Type B pancreatic cell (in vitro differentiated cells): ENCODE measurements at regions not wholly inside any gene's neighbourhood (a gene's known extent, or its start where the extent isn't known, plus 50 kb on each side); places are given as distances from the start of the nearest gene placed in this dataset.

Experiments used
- DNase-seq: peaks from one replicate; pipeline ENCODE4 v3.0.0; 2021; ENCODE audit warnings: mixed read lengths; ENCODE audit not compliant: unreplicated experiment; ENCODE audit errors: extremely low spot score
- H3K27ac Mint-ChIP-seq: 2 replicates; pipeline ENCODE4 v1.8.0; 2021; ENCODE audit warnings: mild to moderate bottlenecking, mixed read lengths
- H3K27me3 Mint-ChIP-seq: 2 replicates; pipeline ENCODE4 v1.8.0; 2021; ENCODE audit warnings: mixed read lengths
- H3K36me3 Mint-ChIP-seq: 2 replicates; pipeline ENCODE4 v1.8.0; 2021; ENCODE audit warnings: mixed read lengths
- H3K4me1 Mint-ChIP-seq: one replicate; pipeline ENCODE4 v1.8.0; 2021; ENCODE audit warnings: mixed read lengths; ENCODE audit not compliant: unreplicated experiment
- H3K4me3 Mint-ChIP-seq: 2 replicates; pipeline ENCODE4 v1.8.0; 2021; ENCODE audit warnings: mild to moderate bottlenecking, mixed read lengths
- H3K9me3 Mint-ChIP-seq: 2 replicates; pipeline ENCODE4 v1.8.0; 2021; ENCODE audit warnings: mixed read lengths
- CTCF ChIP-seq: fragments of 200-600 bp; sonication (generic); conservative IDR thresholded peaks from 2 replicates; pipeline ENCODE4 v1.5.0; 2021; ENCODE audit warnings: antibody characterized with exemption, mild to moderate bottlenecking

GRCh38 chr20:4524307-4524706 lies 161.9 kb upstream of the PRNP start:
- H3K4me1 Mint-ChIP-seq = no peaks in the 10 kb centered on the region
- no peak for DNase-seq
- H3K4me3 Mint-ChIP-seq = no peak overlapping the region
- peaks cover under 1% of the 10 kb centered on the region for H3K27me3 Mint-ChIP-seq
- peaks cover 10% of the 10 kb centered on the region for H3K9me3 Mint-ChIP-seq
- H3K27ac Mint-ChIP-seq = no peak overlapping the region
- peak; percentile 52 for TF ChIP-seq CTCF
- H3K36me3 Mint-ChIP-seq = no peaks in the 10 kb centered on the region

GRCh38 chr20:4522310-4522709 lies 163.9 kb upstream of the PRNP start:
- no peak overlapping the region for H3K27ac Mint-ChIP-seq
- no peaks in the 10 kb centered on the region for H3K4me1 Mint-ChIP-seq
- no peaks in the 10 kb centered on the region for H3K36me3 Mint-ChIP-seq
- H3K27me3 Mint-ChIP-seq = peaks cover 3% of the 10 kb centered on the region
- H3K4me3 Mint-ChIP-seq = no peak overlapping the region
- DNase-seq = no peak
- H3K9me3 Mint-ChIP-seq = peaks cover 6% of the 10 kb centered on the region
- TF ChIP-seq CTCF = no peak

- no peak overlapping the region for H3K27ac Mint-ChIP-seq
- H3K9me3 Mint-ChIP-seq = no peaks in the 10 kb centered on the region
- no peaks in the 10 kb centered on the region for H3K36me3 Mint-ChIP-seq
- H3K4me3 Mint-ChIP-seq = no peak overlapping the region
- DNase-seq = no peak
- H3K4me1 Mint-ChIP-seq = no peaks in the 10 kb centered on the region
- peaks cover 3% of the 10 kb centered on the region for H3K27me3 Mint-ChIP-seq
- TF ChIP-seq CTCF = no peak
These were observed 164.9 kb upstream of the PRNP start for GRCh38 chr20:4521170-4521968.

- peak; percentile 60 for TF ChIP-seq CTCF
- Mint-ChIP-seq H3K27ac (no peak overlapping the region), H3K36me3 (no peaks in the 10 kb centered on the region), H3K4me1 (no peaks in the 10 kb centered on the region), H3K9me3 (no peaks in the 10 kb centered on the region), H3K4me3 (no peak overlapping the region), H3K27me3 (peaks cover 8% of the 10 kb centered on the region)
- no peak for DNase-seq
These were observed 166.7 kb upstream of the PRNP start for GRCh38 chr20:4519534-4519933.

- DNase-seq = no peak
- H3K9me3 Mint-ChIP-seq = peaks cover 5% of the 10 kb centered on the region
- no peaks in the 10 kb centered on the region for H3K36me3 Mint-ChIP-seq
- peaks cover 16% of the 10 kb centered on the region for H3K27me3 Mint-ChIP-seq
- H3K4me1 Mint-ChIP-seq = no peaks in the 10 kb centered on the region
- no peak for TF ChIP-seq CTCF
- no peak overlapping the region for H3K4me3 Mint-ChIP-seq
- no peak overlapping the region for H3K27ac Mint-ChIP-seq
These were observed 169.4 kb upstream of the PRNP start for GRCh38 chr20:4516876-4517275.
